Panc1 (cell line): ENCODE measurements at regions not wholly inside any gene's neighbourhood (a gene's known extent, or its start where the extent isn't known, plus 50 kb on each side); places are given as distances from the start of the nearest gene placed in this dataset.

Experiments used
- ATAC-seq: fragments of 200-7000 bp; cut with Tn5 transposase; 2 replicates; pipeline ENCODE4 v1.9.1; 2020; ENCODE audit warnings: mild to moderate bottlenecking, moderate library complexity
- BruUV-seq: library from RNA; stranded (reverse); fragments of 400-500 nt; replicated peaks from 2 replicates; lab custom pipeline; 2021; lab: Mats Ljungman, UMichigan
- CTCF ChIA-PET: fragments of 300-600 bp; sonication (Branson Sonifier 250); formaldehyde crosslinking; loops from one replicate; lab custom pipeline; 2022; ENCODE audit warnings: antibody characterized with exemption; lab: Charles Lee
- POLR2A ChIA-PET: fragments of 300-600 bp; sonication (Branson Sonifier 250); formaldehyde crosslinking; loops from one replicate; lab custom pipeline; 2022; ENCODE audit warnings: antibody characterized with exemption; lab: Charles Lee
- DNase-seq: peaks from one replicate; pipeline ENCODE4 v3.0.0-alpha.2; 2010; ENCODE audit warnings: low read depth, low spot score
- H3K27ac ChIP-seq: 2 replicates; pipeline ENCODE4 v1.5.1; 2011; ENCODE audit warnings: mild to moderate bottlenecking, low read length, inconsistent platforms
- H3K27me3 ChIP-seq: fragments of 200-500 bp; sonication (Bioruptor generic); 2 replicates; pipeline ENCODE4 v1.6.0; 2014; ENCODE audit warnings: low read length, inconsistent platforms; ENCODE audit not compliant: control insufficient read depth, insufficient read depth
- H3K36me3 ChIP-seq: fragments of 200-500 bp; sonication (Bioruptor generic); 2 replicates; pipeline ENCODE4 v1.5.1; 2014; ENCODE audit warnings: inconsistent platforms, mild to moderate bottlenecking, low read length, moderate library complexity; ENCODE audit not compliant: control insufficient read depth, insufficient read depth
- H3K4me1 ChIP-seq: 2 replicates; pipeline ENCODE4 v1.5.1; 2011; ENCODE audit warnings: inconsistent platforms, mild to moderate bottlenecking, low read length, moderate library complexity; ENCODE audit not compliant: control insufficient read depth, insufficient read depth
- H3K4me3 ChIP-seq, 2 experiments: 2 replicates each; pipeline ENCODE4 v1.5.1; 2011 to 2012; ENCODE audit warnings: low read depth in 2 of 2, low read length in 2 of 2, mild to moderate bottlenecking in 2 of 2, inconsistent platforms in 1 of 2, moderate library complexity in 1 of 2
- H3K9me3 ChIP-seq: fragments of 200-500 bp; sonication (Bioruptor generic); 2 replicates; pipeline ENCODE4 v1.5.1; 2014; ENCODE audit warnings: low read depth, mild to moderate bottlenecking, inconsistent platforms, low read length, moderate library complexity; ENCODE audit not compliant: control insufficient read depth, insufficient read depth
- CTCF ChIP-seq: fragments of 450-650 bp; IDR thresholded peaks from 2 replicates; pipeline ENCODE4 v1.5.1; 2017; ENCODE audit warnings: mild to moderate bottlenecking
- POLR2AphosphoS5 ChIP-seq: IDR thresholded peaks from 2 replicates; pipeline ENCODE4 v1.6.1; 2012; ENCODE audit warnings: mild to moderate bottlenecking, low read depth, low read length, moderate library complexity
- REST ChIP-seq, 2 experiments: IDR thresholded peaks; 2 replicates each; pipeline ENCODE4 v1.6.1; 2011 to 2012; ENCODE audit warnings: low read depth in 2 of 2, control low read depth in 1 of 2, low read length in 1 of 2, mild to moderate bottlenecking in 1 of 2, moderate library complexity in 1 of 2; ENCODE audit not compliant: insufficient read depth in 1 of 2
- SIN3A ChIP-seq: IDR thresholded peaks from 2 replicates; pipeline ENCODE4 v1.6.1; 2012; ENCODE audit warnings: low read depth, mild to moderate bottlenecking, low read length, moderate library complexity, borderline replicate concordance; ENCODE audit not compliant: insufficient read depth
- TCF7L2 ChIP-seq: IDR thresholded peaks from 2 replicates; pipeline ENCODE4 v1.6.1; 2011; ENCODE audit warnings: mild to moderate bottlenecking, low read depth, low read length, inconsistent platforms
- in situ Hi-C: cut with HindIII; loops from 2 replicates; pipeline ENCODE4 v1.10.0; 2016; ENCODE audit warnings: low sequenced_read_pairs, low pct_unique_long_range_greater_than_20kb
- intact Hi-C: fragments of 100-400 bp; cut with micrococcal nuclease; formaldehyde crosslinking; loops from one replicate; pipeline ENCODE4 v1.10.0; 2022; ENCODE audit not compliant: unreplicated experiment

- POLR2A ChIA-PET, result no interaction called here
- Histone ChIP-seq H3K27ac (peak overlapping the region; percentile 7; the same call in 1 of the 2 replicates), H3K36me3 (no peaks in the 10 kb centered on the region), H3K27me3 (no peaks in the 10 kb centered on the region), H3K4me1 (no peaks in the 10 kb centered on the region), H3K9me3 (no peaks in the 10 kb centered on the region), H3K4me3 (no peak overlapping the region)
- TF ChIP-seq SIN3A (no peak), TCF7L2 (no peak), CTCF (no peak), REST (IDR thresholded peaks at IDR 0.05; ENCODE audit: insufficient read depth in 1 of 2, low read depth in 2 of 2, low read length in 1 of 2) (no peak), POLR2AphosphoS5 (no peak)
- in situ Hi-C loops, result no loop called here
- DNase-seq (no peak), ATAC-seq (no peak)
- CTCF ChIA-PET, result no interaction called here
- no TSS peak for BruUV-seq
- intact Hi-C loops, result no loop called here
Observed at GRCh38 chr5:38686658-38687057, 130.2 kb upstream of the LIFR start.

GRCh38 chr5:38692346-38692745 is 135.9 kb upstream of the LIFR start:
- ChIA-PET POLR2A (no interaction called here), CTCF (no interaction called here)
- no peak overlapping the region for H3K4me3 ChIP-seq
- no peaks in the 10 kb centered on the region for H3K36me3 ChIP-seq
- H3K27me3 ChIP-seq, result no peaks in the 10 kb centered on the region
- H3K4me1 ChIP-seq, result peaks cover 21% of the 10 kb centered on the region
- no peaks in the 10 kb centered on the region for H3K9me3 ChIP-seq
- in situ Hi-C loops, result no loop called here
- BruUV-seq, result no TSS peak
- ATAC-seq (no peak), DNase-seq (no peak)
- intact Hi-C loops, result no loop called here
- TF ChIP-seq POLR2AphosphoS5 (no peak), SIN3A (no peak), TCF7L2 (no peak), CTCF (no peak), REST (IDR thresholded peaks at IDR 0.05; ENCODE audit: insufficient read depth in 1 of 2, low read depth in 2 of 2, low read length in 1 of 2) (no peak)
- H3K27ac ChIP-seq, result peak overlapping the region; percentile 73
